Esophagus squamous epithelium (tissue), 5 donors: ENCODE measurements at regions not wholly inside any gene's neighbourhood (a gene's known extent, or its start where the extent isn't known, plus 50 kb on each side); places are given as distances from the start of the nearest gene placed in this dataset.
"Not testable (repeated sequence)": the region's sequence is repeated elsewhere in the genome, so short reads cannot be mapped to it uniquely, and the experiment has no call there.

ENCODE experiments used
- DNase-seq: peaks from one replicate; lab custom pipeline; 2025; lab: John Stamatoyannopoulos, UW
- H3K27ac ChIP-seq, 4 donors: fragments of 200-600 bp; sonication (generic); one replicate each; pipeline ENCODE4 v1.5.1; 2016 to 2019; ENCODE audit warnings: mild to moderate bottlenecking in 1 of 4
- H3K27me3 ChIP-seq, 4 donors: fragments of 200-600 bp; sonication (generic); 1 replicate in 3 of 4; 2 replicates in 1 of 4; pipeline versions ENCODE4 v1.5.1 to v1.6.0; 2017 to 2021; ENCODE audit warnings: antibody characterized with exemption in 1 of 4
- H3K36me3 ChIP-seq, 3 donors: fragments of 200-600 bp; sonication (generic); one replicate each; pipeline ENCODE4 v1.5.1; 2016 to 2019
- H3K4me1 ChIP-seq, 3 donors: fragments of 200-600 bp; sonication (generic); one replicate each; pipeline ENCODE4 v1.5.1; 2017 to 2019
- H3K4me3 ChIP-seq, 4 donors: fragments of 200-600 bp; sonication (generic); 1 replicate in 3 of 4; 2 replicates in 1 of 4; pipeline ENCODE4 v1.5.1; 2016 to 2019; ENCODE audit warnings: mild to moderate bottlenecking in 2 of 4, moderate library complexity in 1 of 4
- H3K9me3 ChIP-seq, 3 donors: fragments of 200-600 bp; sonication (generic); one replicate each; pipeline ENCODE4 v1.5.1; 2016 to 2019
- POLR2A ChIP-seq, 4 donors: fragments of 450-650 bp; IDR thresholded peaks; one replicate each; pipeline ENCODE4 v1.6.1; 2017; ENCODE audit warnings: antibody characterized with exemption in 4 of 4, mild to moderate bottlenecking in 4 of 4, moderate library complexity in 3 of 4
- WGBS, 2 donors: methylation state at CpG; one replicate each; pipeline ENCODE4 v1.1.5; 2018; 5-methylcytosine and 5-hydroxymethylcytosine counted together
- intact Hi-C: fragments of 100-400 bp; cut with DNase I; formaldehyde crosslinking; loops from one replicate; pipeline ENCODE4 v1.15.0; 2022
- TF ChIP-seq, protein P1 (sequence below), 6 experiments: fragments of 450-650 bp in 4 of 6; fragments of 200-600 bp in 2 of 6; sonication (generic) in 2 of 6; IDR thresholded peaks; one replicate each; pipeline ENCODE4 v1.5.1; 2016 to 2019; ENCODE audit warnings: antibody characterized with exemption in 6 of 6, mild to moderate bottlenecking in 4 of 6, moderate library complexity in 4 of 6
- donor health status: DM: yes; HTN: yes; CAD: no.

DNA sequence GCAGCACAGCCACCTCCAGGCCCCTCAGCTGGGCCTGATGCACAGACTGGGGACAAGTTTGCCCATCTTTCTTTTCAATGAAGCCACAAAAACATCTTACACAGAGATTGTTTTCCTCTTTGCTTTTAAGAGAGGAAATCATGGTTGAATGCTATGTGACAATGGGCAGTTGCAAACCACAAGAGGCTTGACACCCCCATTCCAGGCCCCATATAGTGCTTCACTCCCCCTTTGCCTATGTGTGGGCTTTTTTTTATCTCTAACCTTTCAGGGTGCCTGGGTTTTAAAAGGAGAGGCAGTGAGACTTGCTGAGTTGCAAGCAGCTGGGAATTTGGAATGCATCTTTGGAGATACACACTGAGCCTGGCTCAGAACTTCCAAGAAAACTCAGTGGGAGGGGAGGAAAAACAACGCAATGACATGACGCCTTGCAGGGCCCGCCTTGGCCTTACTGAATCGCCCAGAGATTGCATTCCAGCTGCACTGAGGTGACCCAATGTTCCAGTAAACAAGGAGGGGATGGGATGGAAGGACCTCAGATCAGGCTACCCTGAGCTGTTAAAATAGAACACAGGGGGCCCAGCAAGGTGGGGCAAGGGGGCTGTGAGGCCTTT, 145.2 kb upstream of the ZNF648 start:
- Histone ChIP-seq H3K4me3 (no peak overlapping the region), H3K4me1 (peaks cover 0 to 20% (median 13%) of the 10 kb centered on the region in 3 donors), H3K27ac (peak overlapping the region; percentile 33 to 86 (median 81)), H3K27me3 (no peaks in the 10 kb centered on the region), H3K36me3 (no peaks in the 10 kb centered on the region), H3K9me3 (no peaks in the 10 kb centered on the region)
- 61 to 87% methylated on average over 4 of the region's 4 CpGs for WGBS, 2 donors
- DNase-seq, result no peak
- intact Hi-C loops, result no loop called here
- TF ChIP-seq, protein P1, sequence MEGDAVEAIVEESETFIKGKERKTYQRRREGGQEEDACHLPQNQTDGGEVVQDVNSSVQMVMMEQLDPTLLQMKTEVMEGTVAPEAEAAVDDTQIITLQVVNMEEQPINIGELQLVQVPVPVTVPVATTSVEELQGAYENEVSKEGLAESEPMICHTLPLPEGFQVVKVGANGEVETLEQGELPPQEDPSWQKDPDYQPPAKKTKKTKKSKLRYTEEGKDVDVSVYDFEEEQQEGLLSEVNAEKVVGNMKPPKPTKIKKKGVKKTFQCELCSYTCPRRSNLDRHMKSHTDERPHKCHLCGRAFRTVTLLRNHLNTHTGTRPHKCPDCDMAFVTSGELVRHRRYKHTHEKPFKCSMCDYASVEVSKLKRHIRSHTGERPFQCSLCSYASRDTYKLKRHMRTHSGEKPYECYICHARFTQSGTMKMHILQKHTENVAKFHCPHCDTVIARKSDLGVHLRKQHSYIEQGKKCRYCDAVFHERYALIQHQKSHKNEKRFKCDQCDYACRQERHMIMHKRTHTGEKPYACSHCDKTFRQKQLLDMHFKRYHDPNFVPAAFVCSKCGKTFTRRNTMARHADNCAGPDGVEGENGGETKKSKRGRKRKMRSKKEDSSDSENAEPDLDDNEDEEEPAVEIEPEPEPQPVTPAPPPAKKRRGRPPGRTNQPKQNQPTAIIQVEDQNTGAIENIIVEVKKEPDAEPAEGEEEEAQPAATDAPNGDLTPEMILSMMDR (IDR thresholded peaks at IDR 0.05), result no peak
- no peak for TF ChIP-seq POLR2A (IDR thresholded peaks at IDR 0.05)

DNA sequence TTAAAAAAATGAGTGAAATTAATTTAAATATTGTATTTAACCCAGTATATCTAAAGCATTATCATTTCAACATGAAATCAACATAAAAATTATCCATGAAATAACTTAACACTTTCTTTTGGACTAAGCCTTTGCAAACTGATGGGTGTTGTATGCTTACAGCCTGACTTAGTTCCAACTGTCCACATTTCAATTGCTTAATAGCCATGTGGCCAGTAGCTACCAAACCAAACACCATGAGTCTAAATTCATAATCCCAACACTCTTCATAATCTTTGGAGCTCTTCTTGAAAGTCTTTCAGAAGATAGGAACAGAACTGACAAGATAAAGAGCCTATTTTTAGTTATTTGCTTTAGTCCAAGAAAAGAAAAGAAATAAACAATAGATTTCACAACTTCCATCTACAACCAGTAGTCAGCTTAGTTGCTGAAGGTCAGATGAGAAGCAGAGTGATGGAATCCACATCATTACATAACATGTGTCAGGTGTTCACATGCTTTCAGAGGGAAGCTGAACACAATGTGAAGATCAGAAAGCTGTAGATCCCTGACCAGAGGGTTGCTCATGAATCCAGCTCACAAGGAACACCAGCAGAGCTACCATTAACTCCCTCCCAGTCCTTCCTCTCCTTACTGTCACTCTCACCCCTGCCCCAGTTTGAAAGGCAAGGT, 144.0 kb upstream of the ZNF648 start:
- TF ChIP-seq, protein P1 (IDR thresholded peaks at IDR 0.05), result no peak
- peak in 1 of 4 donors; percentile 14 for TF ChIP-seq POLR2A (IDR thresholded peaks at IDR 0.05)
- intact Hi-C loops, result no loop called here
- H3K36me3 ChIP-seq, result no peaks in the 10 kb centered on the region
- no peaks in the 10 kb centered on the region for H3K27me3 ChIP-seq
- DNase-seq, result no peak
- no peak overlapping the region for H3K4me3 ChIP-seq
- H3K4me1 ChIP-seq, result peaks cover 0 to 20% (median 13%) of the 10 kb centered on the region in 3 donors
- H3K27ac ChIP-seq, result peak overlapping the region; percentile 33 to 86 (median 81)
- H3K9me3 ChIP-seq, result no peaks in the 10 kb centered on the region

DNA sequence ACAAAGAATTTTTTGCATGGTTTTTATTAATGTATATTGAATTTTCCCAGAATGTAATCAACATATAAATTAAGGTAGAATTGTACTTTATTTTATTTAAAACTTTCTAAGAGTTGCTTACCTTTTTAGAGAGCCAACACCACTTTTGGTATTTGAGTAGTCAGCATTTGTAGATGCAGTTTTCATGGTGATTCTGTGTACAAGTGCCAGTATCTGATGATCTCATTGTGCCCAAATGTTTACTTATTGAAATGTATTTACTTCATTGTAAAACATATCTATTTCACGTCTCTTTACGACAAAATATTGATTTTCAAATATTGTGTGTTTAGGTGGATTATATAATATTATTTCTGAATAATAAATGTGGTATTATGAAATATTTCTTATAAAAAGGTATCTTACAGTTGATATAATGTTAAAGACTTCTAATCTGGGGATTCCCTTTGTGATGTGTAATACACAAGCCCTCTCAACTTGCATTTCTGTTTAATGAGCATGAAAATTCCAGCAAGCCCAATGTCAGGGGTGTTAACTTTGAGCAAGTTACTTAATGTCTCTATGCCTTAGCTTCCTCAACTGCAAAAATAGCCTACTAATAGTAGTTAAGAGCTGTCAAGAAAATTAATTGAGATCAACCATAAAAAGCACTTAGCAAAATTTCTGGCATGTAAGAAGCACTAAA, 141.8 kb upstream of the ZNF648 start:
- H3K27me3 ChIP-seq, result no peaks in the 10 kb centered on the region
- H3K36me3 ChIP-seq, result no peaks in the 10 kb centered on the region
- TF ChIP-seq, protein P1 (IDR thresholded peaks at IDR 0.05), result no peak
- TF ChIP-seq POLR2A (IDR thresholded peaks at IDR 0.05), result no peak
- H3K27ac ChIP-seq, result no peak overlapping the region
- peaks cover 0 to 24% (median 17%) of the 10 kb centered on the region in 3 donors for H3K4me1 ChIP-seq
- intact Hi-C loops, result no loop called here
- DNase-seq, result no peak
- 89 to 93% methylated on average over 2 of the region's 2 CpGs for WGBS, 2 donors
- no peak overlapping the region for H3K4me3 ChIP-seq
- no peaks in the 10 kb centered on the region for H3K9me3 ChIP-seq

DNA sequence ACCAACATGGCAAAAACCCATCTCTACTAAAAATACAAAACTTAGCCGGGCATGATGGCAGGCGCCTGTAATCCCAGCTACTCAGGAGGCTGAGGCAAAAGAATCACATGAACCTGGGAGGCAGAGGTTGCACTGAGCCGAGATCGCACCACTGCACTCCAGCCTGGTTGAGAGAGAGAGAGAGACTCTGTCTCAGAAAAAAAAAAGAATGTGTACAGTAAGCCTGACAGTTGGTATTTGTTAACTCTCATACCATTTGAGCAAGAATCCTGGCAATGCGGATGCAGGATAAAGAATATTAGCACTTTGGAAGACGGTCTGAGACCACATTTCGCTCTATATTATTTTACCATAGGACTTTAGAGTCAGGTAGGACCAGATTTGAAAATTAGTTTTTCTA, 140.0 kb upstream of the ZNF648 start:
- DNase-seq, H3K36me3 ChIP-seq, H3K4me3 ChIP-seq, intact Hi-C loops, H3K27me3 ChIP-seq, H3K9me3 ChIP-seq, H3K27ac ChIP-seq: not testable (repeated sequence)
- WGBS, 2 donors, result 90 to 97% methylated on average over 7 of the region's 7 CpGs
- H3K4me1 ChIP-seq, result peaks cover 9 to 29% (median 14%) of the 10 kb centered on the region in 3 donors

DNA sequence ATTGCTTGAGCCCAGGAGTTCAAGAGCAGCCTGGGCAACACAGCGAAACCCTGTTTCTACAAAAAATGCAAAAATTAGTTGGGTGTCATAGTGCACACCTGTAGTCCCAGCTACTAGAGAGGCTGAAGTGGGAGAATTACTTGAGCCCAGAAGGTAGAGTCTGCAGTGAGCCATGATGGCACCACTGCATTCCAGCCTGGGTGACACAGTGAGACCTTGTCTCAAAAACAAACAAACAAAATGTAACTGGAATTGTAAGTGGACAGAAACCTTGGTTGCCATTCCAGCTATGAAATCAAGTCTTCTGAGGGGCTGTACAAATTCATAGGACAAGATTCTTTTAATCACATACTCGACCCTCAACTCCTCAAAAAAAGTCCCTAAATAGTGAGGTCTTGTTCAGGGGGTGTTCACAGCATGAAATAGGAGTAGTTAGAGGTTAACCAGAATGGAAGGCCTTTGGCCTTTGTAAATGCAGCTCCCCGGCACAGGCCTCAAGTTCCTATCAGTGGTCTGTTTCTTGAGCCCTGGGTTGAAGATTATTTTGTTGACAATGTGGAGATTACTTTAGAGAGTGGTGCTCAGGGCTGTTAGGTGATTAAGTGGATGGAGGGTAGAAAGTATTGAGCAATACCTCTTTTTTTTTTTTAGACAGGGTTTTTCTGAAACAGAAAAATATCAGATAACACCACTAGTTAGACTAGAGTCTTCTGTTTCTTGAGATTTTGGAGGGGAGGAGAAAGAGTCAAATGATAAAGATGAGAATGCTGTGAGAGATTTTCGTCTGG, 138.7 kb upstream of the ZNF648 start:
- H3K9me3 ChIP-seq, result no peaks in the 10 kb centered on the region
- no peaks in the 10 kb centered on the region for H3K36me3 ChIP-seq
- intact Hi-C loops, result no loop called here
- TF ChIP-seq, protein P1 (IDR thresholded peaks at IDR 0.05), result no peak
- TF ChIP-seq POLR2A (IDR thresholded peaks at IDR 0.05), result no peak
- 73 to 81% methylated on average over 4 of the region's 4 CpGs for WGBS, 2 donors
- DNase-seq, result no peak
- H3K27me3 ChIP-seq, result no peaks in the 10 kb centered on the region
- no peak overlapping the region for H3K4me3 ChIP-seq
- H3K27ac ChIP-seq, result no peak overlapping the region
- peaks cover 9 to 22% (median 11%) of the 10 kb centered on the region in 3 donors for H3K4me1 ChIP-seq
